GM12878 (cell line): ENCODE measurements at regions not wholly inside any gene's neighbourhood (a gene's known extent, or its start where the extent isn't known, plus 50 kb on each side); places are given as distances from the start of the nearest gene placed in this dataset.

ENCODE experiments used
- ASH2L ChIP-seq: fragments of 300-600, 200-600 bp; sonication (generic); IDR thresholded peaks from 2 replicates; pipeline ENCODE4 v1.6.1; 2017; ENCODE audit warnings: low read depth, mild to moderate bottlenecking, borderline replicate concordance
- SREBF2 ChIP-seq: IDR thresholded peaks from 2 replicates; pipeline ENCODE4 v1.6.1; 2012; ENCODE audit warnings: mild to moderate bottlenecking, low read length
- ZSCAN29 ChIP-seq: fragments of 450-650 bp; IDR thresholded peaks from 2 replicates; pipeline ENCODE4 v1.6.1; 2017; ENCODE audit warnings: mild to moderate bottlenecking, moderate library complexity

- no peak for TF ChIP-seq SREBF2
- no peak for TF ChIP-seq ASH2L
- TF ChIP-seq ZSCAN29 = no peak
These were observed 379.3 kb upstream of the NCAM2 start for GRCh38 chr21:20618878-20619277.
